Stimulated activated CD8-positive, alpha-beta memory T cell treated with anti-CD3 and anti-CD28 coated beads, Interleukin-15, amount 100 ng/mL, for 48 hours (primary cell): ENCODE measurements at regions not wholly inside any gene's neighbourhood (a gene's known extent, or its start where the extent isn't known, plus 50 kb on each side); places are given as distances from the start of the nearest gene placed in this dataset.
"Not testable (repeated sequence)": the region's sequence is repeated elsewhere in the genome, so short reads cannot be mapped to it uniquely, and the experiment has no call there.

Experiments used
- DNase-seq, 2 donors: peaks; one replicate each; pipeline ENCODE4 v3.0.0-alpha.2; 2020; ENCODE audit warnings: low read depth in 2 of 2

GRCh38 chr21:7743940-7744339 is 2777.4 kb upstream of the TPTE start:
- not testable (repeated sequence) for DNase-seq

GRCh38 chr21:7744406-7745099 is 2776.8 kb upstream of the TPTE start:
- DNase-seq: not testable (repeated sequence)

- not testable (repeated sequence) for DNase-seq
These were observed 2776.3 kb upstream of the TPTE start for GRCh38 chr21:7745100-7745450.

- DNase-seq: not testable (repeated sequence)
These were observed 2773.4 kb upstream of the TPTE start for GRCh38 chr21:7747964-7748363.

- DNase-seq: not testable (repeated sequence)
These were observed 2768.8 kb upstream of the TPTE start for GRCh38 chr21:7752611-7753010.

- DNase-seq: not testable (repeated sequence)
These were observed 2768.0 kb upstream of the TPTE start for GRCh38 chr21:7753380-7753877.

- not testable (repeated sequence) for DNase-seq
These were observed 2751.4 kb upstream of the TPTE start for GRCh38 chr21:7769985-7770384.

- DNase-seq: not testable (repeated sequence)
These were observed 2747.2 kb upstream of the TPTE start for GRCh38 chr21:7774219-7774618.

- peak in 1 of 2 donors; percentile 1 for DNase-seq
These were observed 2745.9 kb upstream of the TPTE start for GRCh38 chr21:7775327-7775984.

- DNase-seq: not testable (repeated sequence)
These were observed 2745.3 kb upstream of the TPTE start for GRCh38 chr21:7776035-7776434.

GRCh38 chr21:7776622-7777021 is 2744.8 kb upstream of the TPTE start:
- DNase-seq: not testable (repeated sequence)

GRCh38 chr21:7777289-7777688 is 2744.1 kb upstream of the TPTE start:
- DNase-seq: not testable (repeated sequence)

GRCh38 chr21:7787427-7788078 is 2733.8 kb upstream of the TPTE start:
- DNase-seq: not testable (repeated sequence)

GRCh38 chr21:7793797-7794196 is 2727.6 kb upstream of the TPTE start:
- not testable (repeated sequence) for DNase-seq

- DNase-seq: not testable (repeated sequence)
These were observed 2724.1 kb upstream of the TPTE start for GRCh38 chr21:7797328-7797727.

- DNase-seq: not testable (repeated sequence)
These were observed 2722.9 kb upstream of the TPTE start for GRCh38 chr21:7798446-7798845.

GRCh38 chr21:7799697-7800096 is 2721.7 kb upstream of the TPTE start:
- DNase-seq: not testable (repeated sequence)

GRCh38 chr21:7813475-7813874 is 2707.9 kb upstream of the TPTE start:
- DNase-seq: not testable (repeated sequence)

GRCh38 chr21:7817013-7817412 is 2704.4 kb upstream of the TPTE start:
- DNase-seq: not testable (repeated sequence)

GRCh38 chr21:7819301-7819700 is 2702.1 kb upstream of the TPTE start:
- DNase-seq: not testable (repeated sequence)

- DNase-seq: not testable (repeated sequence)
These were observed 2695.8 kb upstream of the TPTE start for GRCh38 chr21:7825627-7826026.

GRCh38 chr21:7826174-7826573 is 2695.2 kb upstream of the TPTE start:
- DNase-seq: not testable (repeated sequence)
